Memory B cell (primary cell): ENCODE measurements at regions not wholly inside any gene's neighbourhood (a gene's known extent, or its start where the extent isn't known, plus 50 kb on each side); places are given as distances from the start of the nearest gene placed in this dataset.
"Not testable (repeated sequence)": the region's sequence is repeated elsewhere in the genome, so short reads cannot be mapped to it uniquely, and the experiment has no call there.

Experiments
- ATAC-seq: fragments of 150-1000 bp; cut with Tn5 transposase; 2 replicates; pipeline ENCODE4 v1.10.0; 2021; ENCODE audit warnings: low read depth, mild to moderate bottlenecking, moderate library complexity
- DNase-seq, 2 donors: peaks; one replicate each; pipeline ENCODE4 v3.0.0; 2022; ENCODE audit warnings: low spot score in 2 of 2
- H3K27ac Mint-ChIP-seq: one replicate; pipeline ENCODE4 v1.8.0; 2022; ENCODE audit warnings: mild to moderate bottlenecking, moderate library complexity, mixed read lengths
- H3K27me3 Mint-ChIP-seq: one replicate; pipeline ENCODE4 v1.8.0; 2022; ENCODE audit warnings: mixed read lengths
- H3K36me3 Mint-ChIP-seq: one replicate; pipeline ENCODE4 v1.8.0; 2022; ENCODE audit warnings: mild to moderate bottlenecking, mixed read lengths
- H3K4me1 Mint-ChIP-seq: one replicate; pipeline ENCODE4 v1.8.0; 2022; ENCODE audit warnings: mixed read lengths
- H3K4me3 Mint-ChIP-seq: one replicate; pipeline ENCODE4 v1.8.0; 2022; ENCODE audit warnings: mild to moderate bottlenecking, moderate library complexity, mixed read lengths
- H3K9me3 Mint-ChIP-seq: one replicate; pipeline ENCODE4 v1.8.0; 2022; ENCODE audit warnings: mixed read lengths

GRCh38 chr14:105592646-105593045 lies 66.3 kb downstream of the TMEM121 start:
- not testable (repeated sequence) for ATAC-seq, H3K9me3 Mint-ChIP-seq, H3K27me3 Mint-ChIP-seq, H3K4me1 Mint-ChIP-seq, H3K36me3 Mint-ChIP-seq, H3K27ac Mint-ChIP-seq, H3K4me3 Mint-ChIP-seq
- DNase-seq, result peak in 1 of 2 donors; percentile 10

- not testable (repeated sequence) for H3K4me1 Mint-ChIP-seq, H3K27me3 Mint-ChIP-seq, H3K4me3 Mint-ChIP-seq, ATAC-seq, DNase-seq, H3K36me3 Mint-ChIP-seq, H3K9me3 Mint-ChIP-seq, H3K27ac Mint-ChIP-seq
Observed at GRCh38 chr14:105595346-105595745, 69.0 kb downstream of the TMEM121 start.

DNA sequence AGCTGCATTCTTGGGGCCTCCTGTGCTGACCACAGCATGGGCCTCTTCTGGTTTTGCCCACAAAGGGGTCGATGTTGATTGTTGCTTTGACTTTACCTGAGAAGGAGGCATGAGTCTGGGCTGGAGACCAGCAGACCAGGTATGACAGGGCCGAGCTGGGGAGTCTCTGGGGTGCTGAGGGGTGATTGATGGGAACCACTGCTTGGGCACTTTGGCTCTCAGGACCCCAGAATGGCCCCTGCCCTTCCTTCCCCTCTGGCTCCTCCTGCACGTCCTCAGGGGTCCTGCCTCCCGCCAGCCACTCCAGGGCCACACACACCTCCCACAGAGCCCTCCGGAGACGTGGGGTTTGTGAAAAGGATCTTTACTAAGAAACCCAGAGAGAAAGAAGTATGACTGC lies 70.0 kb downstream of the TMEM121 start:
- H3K27ac Mint-ChIP-seq, H3K36me3 Mint-ChIP-seq, ATAC-seq, DNase-seq, H3K4me1 Mint-ChIP-seq, H3K27me3 Mint-ChIP-seq, H3K9me3 Mint-ChIP-seq: not testable (repeated sequence)
- H3K4me3 Mint-ChIP-seq, result peak overlapping the region; percentile 46

DNA sequence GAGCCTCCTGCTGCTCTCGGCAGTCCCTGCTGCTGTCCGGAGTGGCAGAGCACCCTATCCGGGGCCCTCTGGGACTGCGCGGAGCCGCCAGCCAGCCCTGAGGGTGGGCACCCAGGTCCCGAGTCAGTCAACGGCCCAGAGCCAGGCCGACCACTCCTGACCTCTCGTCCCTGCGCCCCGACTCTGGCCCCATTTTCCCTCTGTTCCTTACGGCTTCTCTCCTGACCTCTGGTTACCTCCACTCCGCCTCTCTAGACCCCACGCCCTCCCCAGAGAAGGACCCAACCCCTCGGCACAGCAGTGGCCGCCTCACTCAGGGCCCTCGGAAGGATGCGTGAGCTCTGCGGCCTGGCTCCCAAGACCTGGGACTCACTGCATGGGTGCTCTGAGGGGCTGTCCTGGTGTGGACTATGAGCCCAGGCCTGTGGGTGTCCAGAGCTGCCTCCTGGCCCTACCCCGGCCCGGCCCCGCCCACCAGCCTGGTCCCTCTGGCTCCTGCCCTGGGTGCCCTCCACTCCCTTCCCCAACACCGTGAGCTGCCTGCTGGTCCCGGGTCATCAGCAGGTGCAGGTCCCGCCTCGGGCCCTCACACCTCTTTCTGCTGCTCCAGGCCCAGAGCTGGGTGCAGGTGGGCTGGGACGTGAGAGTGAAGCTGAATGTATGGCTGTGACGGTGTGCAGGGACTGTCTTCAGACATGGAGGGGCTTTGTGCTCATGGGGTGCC lies 71.8 kb downstream of the TMEM121 start:
- H3K36me3 Mint-ChIP-seq, H3K27me3 Mint-ChIP-seq, H3K9me3 Mint-ChIP-seq, DNase-seq, H3K4me3 Mint-ChIP-seq, ATAC-seq, H3K27ac Mint-ChIP-seq, H3K4me1 Mint-ChIP-seq: not testable (repeated sequence)

DNA sequence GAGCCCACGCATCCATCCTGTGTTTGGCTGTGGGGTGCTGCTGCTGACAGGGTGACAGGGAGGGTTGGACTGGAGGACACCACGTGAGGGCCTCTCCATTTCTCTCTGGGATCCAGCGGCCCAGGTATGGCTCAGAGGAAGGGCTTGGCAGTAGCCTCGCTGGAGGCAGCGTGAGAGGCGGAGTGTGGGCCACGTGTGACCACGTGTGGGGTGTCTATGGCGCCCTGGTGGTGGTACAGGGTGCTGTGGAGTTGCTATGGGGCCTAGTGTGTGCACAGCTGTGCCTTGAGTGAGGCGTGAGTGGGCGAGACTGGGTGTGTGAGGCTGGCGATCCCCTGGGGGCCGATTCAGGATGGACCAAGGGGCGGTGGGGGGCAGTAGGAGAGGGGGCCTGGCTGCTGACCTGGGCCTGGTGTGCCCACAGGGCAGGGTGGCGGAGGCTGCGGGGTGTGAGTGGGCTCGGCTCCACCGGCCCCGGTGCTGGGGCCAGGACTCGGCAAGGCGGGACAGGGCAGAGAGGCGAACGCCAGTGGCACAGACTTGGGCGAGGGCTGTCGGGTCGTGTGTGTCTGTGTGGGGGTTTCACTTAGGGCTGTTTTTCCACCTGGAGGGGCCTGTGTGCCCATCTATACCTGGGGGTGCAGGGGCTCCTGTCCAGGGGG lies 72.7 kb downstream of the TMEM121 start:
- DNase-seq, H3K27ac Mint-ChIP-seq, H3K4me3 Mint-ChIP-seq, H3K27me3 Mint-ChIP-seq, H3K9me3 Mint-ChIP-seq, H3K36me3 Mint-ChIP-seq, ATAC-seq: not testable (repeated sequence)
- H3K4me1 Mint-ChIP-seq, result peaks cover 10% of the 10 kb centered on the region

- H3K4me3 Mint-ChIP-seq, H3K9me3 Mint-ChIP-seq, H3K36me3 Mint-ChIP-seq, ATAC-seq, H3K27ac Mint-ChIP-seq, H3K27me3 Mint-ChIP-seq, DNase-seq: not testable (repeated sequence)
- H3K4me1 Mint-ChIP-seq, result peaks cover 13% of the 10 kb centered on the region
Observed at GRCh38 chr14:105600195-105600938, 74.0 kb downstream of the TMEM121 start.

DNA sequence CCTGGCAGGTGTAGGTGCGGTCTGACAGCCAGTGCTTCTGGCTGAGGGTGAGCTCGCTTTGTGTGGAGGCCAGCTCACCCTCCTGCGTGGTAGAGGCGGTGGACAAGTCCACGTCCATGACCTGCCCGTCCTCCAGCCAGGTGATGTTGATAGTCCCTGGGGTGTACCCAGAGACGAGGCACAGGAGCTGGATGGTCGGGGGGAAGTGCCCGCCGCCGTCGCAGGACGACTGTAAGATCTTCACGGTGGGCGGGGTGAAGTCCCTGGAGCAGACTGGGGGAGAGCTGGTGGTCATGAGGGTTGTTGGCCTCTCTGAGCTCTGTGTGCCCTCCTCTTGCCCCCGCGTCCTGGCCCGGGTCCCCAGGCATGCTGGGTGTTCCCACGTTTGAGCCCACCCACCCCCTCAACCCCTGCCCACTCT lies 74.6 kb downstream of the TMEM121 start:
- no peaks in the 10 kb centered on the region for H3K27me3 Mint-ChIP-seq
- H3K4me3 Mint-ChIP-seq, result no peak overlapping the region
- H3K27ac Mint-ChIP-seq, result no peak overlapping the region
- no peaks in the 10 kb centered on the region for H3K36me3 Mint-ChIP-seq
- H3K9me3 Mint-ChIP-seq, result no peaks in the 10 kb centered on the region
- DNase-seq (no peak), ATAC-seq (no peak)
- H3K4me1 Mint-ChIP-seq, result peaks cover 13% of the 10 kb centered on the region

DNA sequence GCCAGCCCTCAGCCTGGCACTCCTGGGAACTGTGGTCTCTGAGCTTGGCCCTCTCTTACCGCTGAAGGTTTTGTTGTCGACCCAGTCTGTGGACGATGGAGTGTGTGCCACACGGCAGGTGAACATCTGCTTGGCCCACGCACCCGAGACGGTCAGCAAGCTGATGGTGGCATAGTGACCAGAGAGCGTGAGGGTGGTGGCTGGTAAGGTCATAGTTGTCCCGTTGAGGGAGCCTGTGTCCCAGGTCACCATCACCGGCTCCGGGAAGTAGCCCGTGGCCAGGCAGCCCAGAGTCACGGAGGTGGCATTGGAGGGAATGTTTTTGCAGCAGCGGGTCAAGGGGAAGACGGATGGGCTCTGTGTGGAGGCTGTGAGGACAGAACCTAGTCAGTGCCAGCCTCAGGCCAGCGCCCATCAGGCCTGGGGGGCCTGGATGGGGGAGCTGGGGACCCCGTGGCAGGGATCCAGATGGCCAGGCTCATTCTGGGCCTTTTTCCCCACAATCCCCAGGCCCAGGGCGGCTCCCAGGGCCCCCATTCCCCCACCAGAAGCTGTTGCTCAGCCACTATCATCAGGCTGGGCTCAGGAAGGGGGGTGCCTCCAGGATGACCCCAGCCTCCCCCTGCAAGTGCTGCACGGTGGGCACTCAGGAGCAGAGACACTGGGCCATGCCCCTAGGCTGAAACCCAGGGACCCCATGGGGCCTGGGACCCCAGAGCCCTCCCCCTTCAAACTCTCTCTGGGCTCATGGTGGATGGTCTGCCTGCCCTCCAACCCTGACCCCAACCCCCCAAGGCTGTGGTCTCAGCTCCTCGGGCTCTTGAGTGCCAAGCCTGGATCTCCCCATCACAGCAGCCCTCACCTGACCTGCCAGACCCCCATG lies 75.2 kb downstream of the TMEM121 start:
- ATAC-seq (no peak), DNase-seq (no peak)
- H3K36me3 Mint-ChIP-seq, result no peaks in the 10 kb centered on the region
- H3K4me3 Mint-ChIP-seq, result peak overlapping the region; percentile 21
- H3K4me1 Mint-ChIP-seq, result peaks cover 11% of the 10 kb centered on the region
- H3K27ac Mint-ChIP-seq, result no peak overlapping the region
- no peaks in the 10 kb centered on the region for H3K9me3 Mint-ChIP-seq
- no peaks in the 10 kb centered on the region for H3K27me3 Mint-ChIP-seq

GRCh38 chr14:105602243-105602750 lies 75.9 kb downstream of the TMEM121 start:
- Mint-ChIP-seq H3K27ac (no peak overlapping the region), H3K9me3 (no peaks in the 10 kb centered on the region), H3K4me3 (peak overlapping the region; percentile 21), H3K4me1 (peaks cover 11% of the 10 kb centered on the region), H3K36me3 (no peaks in the 10 kb centered on the region), H3K27me3 (no peaks in the 10 kb centered on the region)
- DNase-seq (no peak), ATAC-seq (no peak)

- DNase-seq (peak in 1 of 2 donors; percentile 8), ATAC-seq (peak; percentile 45)
- H3K27me3 Mint-ChIP-seq, result no peaks in the 10 kb centered on the region
- no peaks in the 10 kb centered on the region for H3K9me3 Mint-ChIP-seq
- H3K4me1 Mint-ChIP-seq, result peaks cover 11% of the 10 kb centered on the region
- H3K4me3 Mint-ChIP-seq, result peak overlapping the region; percentile 64
- no peaks in the 10 kb centered on the region for H3K36me3 Mint-ChIP-seq
- peak overlapping the region; percentile 76 for H3K27ac Mint-ChIP-seq
Observed at GRCh38 chr14:105602799-105603793, 76.7 kb downstream of the TMEM121 start.

- DNase-seq (peak in 1 of 2 donors; percentile 11), ATAC-seq (peak; percentile 75)
- peaks cover 11% of the 10 kb centered on the region for H3K4me1 Mint-ChIP-seq
- not testable (repeated sequence) for H3K9me3 Mint-ChIP-seq, H3K36me3 Mint-ChIP-seq, H3K27me3 Mint-ChIP-seq, H3K27ac Mint-ChIP-seq
- H3K4me3 Mint-ChIP-seq, result peak overlapping the region; percentile 60
Observed at GRCh38 chr14:105604531-105605463, 78.4 kb downstream of the TMEM121 start.
